Osteoblast (primary cell): ENCODE measurements at regions not wholly inside any gene's neighbourhood (a gene's known extent, or its start where the extent isn't known, plus 50 kb on each side); places are given as distances from the start of the nearest gene placed in this dataset.

ENCODE experiments used
- DNase-seq: peaks from one replicate; pipeline ENCODE4 v3.0.0; 2011; ENCODE audit warnings: low spot score, mixed read lengths; ENCODE audit not compliant: insufficient read length; ENCODE audit errors: missing footprints
- H2AFZ ChIP-seq: 2 replicates; pipeline ENCODE4 v1.6.0; 2011; ENCODE audit warnings: mild to moderate bottlenecking, low read length
- H3K27ac ChIP-seq: 2 replicates; pipeline ENCODE4 v1.5.1; 2011; ENCODE audit warnings: mild to moderate bottlenecking, low read depth, low read length, moderate library complexity
- H3K27me3 ChIP-seq: 2 replicates; pipeline ENCODE4 v1.6.0; 2012; ENCODE audit warnings: mild to moderate bottlenecking, control low read depth, inconsistent platforms, low read length, moderate library complexity; ENCODE audit not compliant: insufficient read depth
- H3K36me3 ChIP-seq: 2 replicates; pipeline ENCODE4 v1.5.1; 2011; ENCODE audit warnings: mild to moderate bottlenecking, low read length, control low read depth, moderate library complexity; ENCODE audit not compliant: insufficient read depth
- H3K4me1 ChIP-seq: 2 replicates; pipeline ENCODE4 v1.5.1; 2011; ENCODE audit warnings: mild to moderate bottlenecking, low read length, control low read depth, moderate library complexity; ENCODE audit not compliant: insufficient read depth
- H3K4me2 ChIP-seq: 2 replicates; pipeline ENCODE4 v1.6.0; 2011; ENCODE audit warnings: mild to moderate bottlenecking, low read length; ENCODE audit not compliant: insufficient read depth
- H3K4me3 ChIP-seq: fragments of 200-600 bp; sonication (generic); 3 replicates; pipeline ENCODE4 v1.5.1; 2012; ENCODE audit warnings: mild to moderate bottlenecking, low read length, inconsistent platforms; ENCODE audit not compliant: insufficient read depth
- H3K79me2 ChIP-seq: 2 replicates; pipeline ENCODE4 v1.6.0; 2012; ENCODE audit warnings: mild to moderate bottlenecking, low read length, control low read depth, inconsistent platforms; ENCODE audit not compliant: insufficient read depth
- H3K9me3 ChIP-seq: 2 replicates; pipeline ENCODE4 v1.5.1; 2011; ENCODE audit warnings: low read depth, low read length, control low read depth
- H4K20me1 ChIP-seq: 2 replicates; pipeline ENCODE4 v1.6.0; 2012; ENCODE audit warnings: mild to moderate bottlenecking, low read length, control low read depth; ENCODE audit not compliant: insufficient read depth
- TF ChIP-seq, protein P1 (sequence below): IDR thresholded peaks from 2 replicates; pipeline ENCODE4 v1.5.1; 2011; ENCODE audit warnings: mild to moderate bottlenecking, low read depth, low read length, moderate library complexity; ENCODE audit errors: extremely low read depth

GRCh38 chr12:98296462-98297079, 218.8 kb upstream of the TMPO start:
- H2AFZ ChIP-seq = no peak overlapping the region
- TF ChIP-seq, protein P1, sequence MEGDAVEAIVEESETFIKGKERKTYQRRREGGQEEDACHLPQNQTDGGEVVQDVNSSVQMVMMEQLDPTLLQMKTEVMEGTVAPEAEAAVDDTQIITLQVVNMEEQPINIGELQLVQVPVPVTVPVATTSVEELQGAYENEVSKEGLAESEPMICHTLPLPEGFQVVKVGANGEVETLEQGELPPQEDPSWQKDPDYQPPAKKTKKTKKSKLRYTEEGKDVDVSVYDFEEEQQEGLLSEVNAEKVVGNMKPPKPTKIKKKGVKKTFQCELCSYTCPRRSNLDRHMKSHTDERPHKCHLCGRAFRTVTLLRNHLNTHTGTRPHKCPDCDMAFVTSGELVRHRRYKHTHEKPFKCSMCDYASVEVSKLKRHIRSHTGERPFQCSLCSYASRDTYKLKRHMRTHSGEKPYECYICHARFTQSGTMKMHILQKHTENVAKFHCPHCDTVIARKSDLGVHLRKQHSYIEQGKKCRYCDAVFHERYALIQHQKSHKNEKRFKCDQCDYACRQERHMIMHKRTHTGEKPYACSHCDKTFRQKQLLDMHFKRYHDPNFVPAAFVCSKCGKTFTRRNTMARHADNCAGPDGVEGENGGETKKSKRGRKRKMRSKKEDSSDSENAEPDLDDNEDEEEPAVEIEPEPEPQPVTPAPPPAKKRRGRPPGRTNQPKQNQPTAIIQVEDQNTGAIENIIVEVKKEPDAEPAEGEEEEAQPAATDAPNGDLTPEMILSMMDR = no peak
- H3K4me2 ChIP-seq = no peak overlapping the region
- H4K20me1 ChIP-seq = no peaks in the 10 kb centered on the region
- H3K4me1 ChIP-seq = no peaks in the 10 kb centered on the region
- H3K27ac ChIP-seq = no peak overlapping the region
- no peak for DNase-seq
- H3K27me3 ChIP-seq = no peaks in the 10 kb centered on the region
- H3K79me2 ChIP-seq = no peaks in the 10 kb centered on the region
- H3K9me3 ChIP-seq = no peaks in the 10 kb centered on the region
- no peaks in the 10 kb centered on the region for H3K36me3 ChIP-seq
- H3K4me3 ChIP-seq = no peak overlapping the region

- no peak for DNase-seq
- no peaks in the 10 kb centered on the region for H3K9me3 ChIP-seq
- no peaks in the 10 kb centered on the region for H4K20me1 ChIP-seq
- H3K36me3 ChIP-seq = no peaks in the 10 kb centered on the region
- no peak overlapping the region for H3K27ac ChIP-seq
- no peak overlapping the region for H3K4me3 ChIP-seq
- H3K27me3 ChIP-seq = no peaks in the 10 kb centered on the region
- no peak overlapping the region for H3K4me2 ChIP-seq
- H3K79me2 ChIP-seq = no peaks in the 10 kb centered on the region
- H2AFZ ChIP-seq = no peak overlapping the region
- TF ChIP-seq, protein P1 = no peak
- no peaks in the 10 kb centered on the region for H3K4me1 ChIP-seq
Observed at GRCh38 chr12:98297538-98297937, 217.9 kb upstream of the TMPO start.

- Histone ChIP-seq H3K79me2 (no peaks in the 10 kb centered on the region), H3K27ac (no peak overlapping the region), H3K4me1 (no peaks in the 10 kb centered on the region), H3K4me2 (no peak overlapping the region), H2AFZ (no peak overlapping the region), H3K9me3 (no peaks in the 10 kb centered on the region), H3K27me3 (no peaks in the 10 kb centered on the region), H4K20me1 (no peaks in the 10 kb centered on the region), H3K36me3 (no peaks in the 10 kb centered on the region), H3K4me3 (no peak overlapping the region)
- TF ChIP-seq, protein P1 = no peak
- no peak for DNase-seq
Observed at GRCh38 chr12:98308141-98308540, 207.2 kb upstream of the TMPO start.

DNA sequence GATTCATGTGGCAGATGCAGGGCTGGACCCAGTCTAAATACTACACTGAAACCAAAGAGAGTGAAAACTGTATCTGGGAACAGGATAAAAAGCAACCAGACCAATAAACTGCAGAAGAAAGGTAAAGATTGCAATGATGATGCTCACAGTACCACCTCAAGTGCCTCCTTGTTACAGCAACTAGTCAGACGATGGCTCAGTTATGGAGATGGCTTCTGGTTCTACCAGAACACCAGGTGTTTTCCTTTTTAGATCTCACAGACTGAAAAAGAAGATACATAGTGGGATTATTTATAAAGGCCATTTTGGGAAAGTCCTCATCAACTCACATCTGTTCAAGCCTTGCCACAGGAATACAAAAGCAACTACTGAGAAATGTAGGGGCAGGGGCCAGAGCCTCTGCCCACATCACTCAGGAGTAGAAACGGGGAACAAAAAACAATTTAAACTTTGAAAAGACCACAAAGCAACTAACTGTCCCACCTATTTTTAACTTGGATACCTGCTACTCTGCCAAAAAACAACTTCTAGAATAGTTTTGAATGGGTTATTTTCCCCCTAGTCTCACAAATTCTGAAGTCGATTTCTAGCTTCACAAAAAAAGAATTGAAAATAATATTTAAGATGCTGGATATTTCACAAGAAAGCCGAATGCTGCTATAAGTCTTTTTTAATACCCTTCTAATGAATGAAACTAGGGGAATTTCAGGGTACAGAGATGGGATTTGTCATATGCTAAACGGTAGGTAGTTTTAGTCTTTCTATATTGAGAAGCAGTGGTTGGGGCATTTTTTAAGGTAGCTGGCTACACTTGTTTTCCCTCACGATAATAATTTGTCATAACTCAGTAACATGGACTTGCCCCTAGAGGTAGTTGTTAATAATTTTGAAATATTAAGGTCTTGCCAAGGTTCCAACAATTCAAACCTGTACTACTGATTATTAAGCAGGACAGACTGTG, 197.2 kb upstream of the TMPO start:
- H3K4me2 ChIP-seq = no peak overlapping the region
- H3K79me2 ChIP-seq = no peaks in the 10 kb centered on the region
- H3K27ac ChIP-seq = no peak overlapping the region
- H3K4me3 ChIP-seq = no peak overlapping the region
- no peaks in the 10 kb centered on the region for H3K4me1 ChIP-seq
- no peaks in the 10 kb centered on the region for H3K36me3 ChIP-seq
- H4K20me1 ChIP-seq = no peaks in the 10 kb centered on the region
- TF ChIP-seq, protein P1 = no peak
- no peaks in the 10 kb centered on the region for H3K27me3 ChIP-seq
- H3K9me3 ChIP-seq = no peaks in the 10 kb centered on the region
- DNase-seq = no peak
- no peak overlapping the region for H2AFZ ChIP-seq
